ENCODE measurements at regions not wholly inside any gene's neighbourhood (a gene's known extent, or its start where the extent isn't known, plus 50 kb on each side); places are given as distances from the start of the nearest gene placed in this dataset.

DNA sequence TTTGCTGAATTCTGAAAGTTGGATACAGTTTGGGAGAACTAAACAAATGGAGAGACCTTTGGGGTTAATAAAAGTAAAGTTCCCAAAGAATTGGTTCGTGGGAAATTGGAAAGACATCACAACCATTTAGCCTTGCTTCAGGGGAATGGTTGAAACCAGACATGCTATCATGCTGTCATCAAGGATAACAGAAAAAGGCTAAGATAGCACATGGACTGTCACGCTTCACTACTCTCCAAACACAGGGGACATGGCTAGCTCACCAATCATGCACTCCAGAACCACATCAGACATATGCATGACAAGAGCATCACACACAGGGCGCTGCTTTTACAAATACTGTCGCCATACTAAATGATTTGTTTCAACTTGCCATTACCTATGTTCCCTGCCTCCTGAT is 671.7 kb upstream of the ROBO1 start:
- no peak overlapping the region for H3K9ac ChIP-seq (ENCODE audit: insufficient read depth in 1 of 2, low read depth in 2 of 2, low read length in 2 of 2)
- intact Hi-C loops (cut with micrococcal nuclease), result no loop called here
- no peak for DNase-seq (ENCODE audit: extremely low read depth in 1 of 4, low spot score in 3 of 4)
- no peaks in the 10 kb centered on the region for H3K79me2 ChIP-seq (ENCODE audit: control insufficient read depth, insufficient read depth, low read length)
- no peak for FAIRE-seq
- no peak overlapping the region for H3K27ac ChIP-seq (ENCODE audit: extremely low read depth, low read depth, low read length)
- WGBS (ENCODE audit: insufficient coverage, low coverage, missing lambda C conversion rate), result 0% methylated on average over 4 of the region's 4 CpGs
- H3K9me3 ChIP-seq (replicated peaks; ENCODE audit: control insufficient read depth, insufficient read depth, low read depth, low read length), result no peaks in the 10 kb centered on the region
- no peaks in the 10 kb centered on the region for H3K27me3 ChIP-seq (ENCODE audit: control insufficient read depth in 2 of 2, insufficient read depth in 2 of 2, low read length in 2 of 2)
- ATAC-seq, result no peak
- H2AFZ ChIP-seq (ENCODE audit: low read depth, low read length), result no peak overlapping the region
- TF ChIP-seq ZNF232 (CRISPR knock-in tag; IDR thresholded peaks at IDR 0.05), result no peak
- TF ChIP-seq CBFA2T2 (conservative IDR thresholded peaks at IDR 0.05), result no peak
- no peak for TF ChIP-seq NELFE (IDR thresholded peaks at IDR 0.05; ENCODE audit: insufficient read depth, insufficient read length)
- TF ChIP-seq PREB (CRISPR knock-in tag; IDR thresholded peaks at IDR 0.05), result no peak
- no peak for TF ChIP-seq E2F5 (CRISPR knock-in tag; IDR thresholded peaks at IDR 0.05)
- no peak for TF ChIP-seq ZKSCAN3 (CRISPR knock-in tag; IDR thresholded peaks at IDR 0.05)
- TF ChIP-seq, protein P1, sequence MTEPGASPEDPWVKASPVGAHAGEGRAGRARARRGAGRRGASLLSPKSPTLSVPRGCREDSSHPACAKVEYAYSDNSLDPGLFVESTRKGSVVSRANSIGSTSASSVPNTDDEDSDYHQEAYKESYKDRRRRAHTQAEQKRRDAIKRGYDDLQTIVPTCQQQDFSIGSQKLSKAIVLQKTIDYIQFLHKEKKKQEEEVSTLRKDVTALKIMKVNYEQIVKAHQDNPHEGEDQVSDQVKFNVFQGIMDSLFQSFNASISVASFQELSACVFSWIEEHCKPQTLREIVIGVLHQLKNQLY (CRISPR knock-in tag; conservative IDR thresholded peaks at IDR 0.05), result no peak
- no peak for TF ChIP-seq TCF3 (CRISPR knock-in tag; IDR thresholded peaks at IDR 0.05)
- TF ChIP-seq LCOR (CRISPR knock-in tag; IDR thresholded peaks at IDR 0.05), result no peak
- no peak for TF ChIP-seq TOE1 (IDR thresholded peaks at IDR 0.05; ENCODE audit: borderline replicate concordance)
- TF ChIP-seq TOE1 (CRISPR knock-in tag; IDR thresholded peaks at IDR 0.05; ENCODE audit: borderline replicate concordance, low read depth), result no peak
- no peak for TF ChIP-seq NCOA6 (IDR thresholded peaks at IDR 0.05)
- in situ Hi-C loops (cut with MboI), result no loop called here
- no peaks in the 10 kb centered on the region for H3K4me1 ChIP-seq (replicated peaks in 1 of 2; ENCODE audit: control insufficient read depth in 2 of 2, insufficient read depth in 2 of 2, low read length in 2 of 2)
- ChIA-PET POLR2A (no interaction called here), CTCF (ENCODE audit: low intra/inter-chr PET ratio) (no interaction called here)
- H4K20me1 ChIP-seq (replicated peaks; ENCODE audit: control insufficient read depth, insufficient read depth, low read length), result no peaks in the 10 kb centered on the region
- no peak overlapping the region for H3K4me2 ChIP-seq (ENCODE audit: insufficient read depth, low read length)
- H3K4me3 ChIP-seq, result no peak overlapping the region
- BruUV-seq (replicated peaks), result no TSS peak
- no peaks in the 10 kb centered on the region for H3K9me1 ChIP-seq (ENCODE audit: control insufficient read depth, insufficient read depth, low read length)
- H3K36me3 ChIP-seq (ENCODE audit: control insufficient read depth, insufficient read depth, low read length), result no peaks in the 10 kb centered on the region

All from K562 (cell line).